GM20000 (cell line): ENCODE measurements at regions not wholly inside any gene's neighbourhood (a gene's known extent, or its start where the extent isn't known, plus 50 kb on each side); places are given as distances from the start of the nearest gene placed in this dataset.
"Not testable (repeated sequence)": the region's sequence is repeated elsewhere in the genome, so short reads cannot be mapped to it uniquely, and the experiment has no call there.

ENCODE experiments used
- DNase-seq: peaks from one replicate; pipeline ENCODE4 v3.0.0; 2012; ENCODE audit warnings: low spot score
- TF ChIP-seq, protein P1 (sequence below): IDR thresholded peaks from 2 replicates; pipeline ENCODE4 v1.5.1; 2012; ENCODE audit warnings: mild to moderate bottlenecking, control low read depth; ENCODE audit errors: extremely low read depth, missing control alignments

- no peak for DNase-seq
- TF ChIP-seq, protein P1, sequence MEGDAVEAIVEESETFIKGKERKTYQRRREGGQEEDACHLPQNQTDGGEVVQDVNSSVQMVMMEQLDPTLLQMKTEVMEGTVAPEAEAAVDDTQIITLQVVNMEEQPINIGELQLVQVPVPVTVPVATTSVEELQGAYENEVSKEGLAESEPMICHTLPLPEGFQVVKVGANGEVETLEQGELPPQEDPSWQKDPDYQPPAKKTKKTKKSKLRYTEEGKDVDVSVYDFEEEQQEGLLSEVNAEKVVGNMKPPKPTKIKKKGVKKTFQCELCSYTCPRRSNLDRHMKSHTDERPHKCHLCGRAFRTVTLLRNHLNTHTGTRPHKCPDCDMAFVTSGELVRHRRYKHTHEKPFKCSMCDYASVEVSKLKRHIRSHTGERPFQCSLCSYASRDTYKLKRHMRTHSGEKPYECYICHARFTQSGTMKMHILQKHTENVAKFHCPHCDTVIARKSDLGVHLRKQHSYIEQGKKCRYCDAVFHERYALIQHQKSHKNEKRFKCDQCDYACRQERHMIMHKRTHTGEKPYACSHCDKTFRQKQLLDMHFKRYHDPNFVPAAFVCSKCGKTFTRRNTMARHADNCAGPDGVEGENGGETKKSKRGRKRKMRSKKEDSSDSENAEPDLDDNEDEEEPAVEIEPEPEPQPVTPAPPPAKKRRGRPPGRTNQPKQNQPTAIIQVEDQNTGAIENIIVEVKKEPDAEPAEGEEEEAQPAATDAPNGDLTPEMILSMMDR: no peak
These were observed 117.3 kb upstream of the LPCAT1 start for GRCh38 chr5:1641041-1641440.

DNA sequence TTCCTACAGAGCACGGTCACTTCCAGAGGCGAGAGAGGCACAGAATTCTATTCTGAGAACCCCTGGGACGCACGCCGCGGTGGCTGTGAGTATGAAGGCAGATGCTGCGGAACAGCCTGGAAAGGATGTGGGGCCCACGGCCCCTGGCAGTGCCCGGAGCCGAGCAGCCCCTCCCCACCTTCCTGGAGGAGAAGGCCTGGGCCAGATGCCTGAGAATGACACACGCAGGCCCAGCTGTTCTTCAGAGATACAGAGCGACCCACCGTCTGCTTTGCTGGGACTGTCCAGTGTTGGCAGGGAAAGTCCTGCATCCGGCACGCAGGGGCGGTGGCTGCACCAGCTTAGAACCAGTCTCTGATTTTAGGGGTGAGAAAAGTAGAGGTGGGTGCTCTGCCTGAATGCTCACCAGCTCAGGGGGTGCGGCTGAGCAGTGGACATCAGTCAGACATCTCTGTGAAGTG is 116.7 kb upstream of the LPCAT1 start:
- DNase-seq: no peak
- TF ChIP-seq, protein P1: no peak

DNA sequence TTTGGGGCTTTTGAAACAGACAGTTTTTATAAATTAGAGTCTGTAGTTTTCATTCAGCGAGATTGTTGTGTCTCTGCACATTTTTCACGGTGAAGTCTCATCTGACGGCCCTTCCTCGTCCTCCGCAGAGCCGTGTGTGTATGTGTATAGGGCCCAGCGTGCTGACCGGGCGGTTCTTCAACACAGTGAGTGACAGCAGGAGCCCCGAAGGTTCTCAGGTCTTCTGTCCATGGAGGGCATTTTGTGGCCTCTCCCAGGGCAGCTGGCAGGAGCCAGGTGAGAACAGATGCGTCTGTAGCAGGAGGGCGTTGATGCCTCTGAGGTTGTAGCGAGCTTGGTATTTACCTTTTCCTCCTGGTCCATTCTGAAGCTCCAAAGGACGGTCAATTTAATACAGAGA is 116.0 kb upstream of the LPCAT1 start:
- TF ChIP-seq, protein P1: no peak
- DNase-seq: no peak

DNA sequence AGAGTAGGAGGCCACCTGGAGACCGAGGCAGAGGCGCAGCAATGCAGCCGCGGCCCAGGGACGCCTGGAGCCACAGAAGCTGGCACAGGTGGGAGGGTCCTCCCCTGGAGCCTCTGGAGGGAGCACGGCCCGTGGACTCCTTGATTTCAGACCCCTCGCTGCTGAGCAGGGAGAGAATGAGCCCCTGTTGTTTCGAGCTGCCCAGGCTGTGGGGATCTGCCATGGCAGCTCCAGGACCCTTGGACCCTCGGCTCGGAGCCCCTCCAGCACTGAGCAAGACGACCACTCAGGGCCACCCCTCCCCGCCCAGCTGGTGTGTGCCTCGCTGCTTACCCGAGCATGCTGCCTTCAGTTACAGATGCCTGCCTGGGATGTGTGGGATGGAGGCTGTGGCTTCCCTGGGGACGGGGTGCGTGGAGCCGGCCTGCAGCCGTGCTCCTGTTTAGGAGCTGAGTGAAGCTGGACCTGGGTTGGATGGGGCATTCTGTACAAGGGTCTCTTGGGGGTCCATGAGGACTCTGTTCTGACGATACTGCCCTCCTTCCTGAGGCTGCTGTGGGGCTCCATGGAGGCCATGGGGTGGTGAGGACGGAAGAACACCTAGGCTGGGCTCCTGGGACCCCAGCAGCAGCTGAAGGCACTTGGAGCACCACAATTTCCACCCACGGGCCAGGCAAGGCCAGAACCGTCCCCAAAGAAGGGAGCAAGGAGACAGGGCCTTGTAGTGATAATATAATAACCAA is 115.1 kb upstream of the LPCAT1 start:
- no peak for DNase-seq
- TF ChIP-seq, protein P1: no peak

- TF ChIP-seq, protein P1: no peak
- no peak for DNase-seq
These were observed 114.1 kb upstream of the LPCAT1 start for GRCh38 chr5:1637639-1638481.

GRCh38 chr5:1636981-1637638 is 113.3 kb upstream of the LPCAT1 start:
- TF ChIP-seq, protein P1: no peak
- DNase-seq: no peak

DNA sequence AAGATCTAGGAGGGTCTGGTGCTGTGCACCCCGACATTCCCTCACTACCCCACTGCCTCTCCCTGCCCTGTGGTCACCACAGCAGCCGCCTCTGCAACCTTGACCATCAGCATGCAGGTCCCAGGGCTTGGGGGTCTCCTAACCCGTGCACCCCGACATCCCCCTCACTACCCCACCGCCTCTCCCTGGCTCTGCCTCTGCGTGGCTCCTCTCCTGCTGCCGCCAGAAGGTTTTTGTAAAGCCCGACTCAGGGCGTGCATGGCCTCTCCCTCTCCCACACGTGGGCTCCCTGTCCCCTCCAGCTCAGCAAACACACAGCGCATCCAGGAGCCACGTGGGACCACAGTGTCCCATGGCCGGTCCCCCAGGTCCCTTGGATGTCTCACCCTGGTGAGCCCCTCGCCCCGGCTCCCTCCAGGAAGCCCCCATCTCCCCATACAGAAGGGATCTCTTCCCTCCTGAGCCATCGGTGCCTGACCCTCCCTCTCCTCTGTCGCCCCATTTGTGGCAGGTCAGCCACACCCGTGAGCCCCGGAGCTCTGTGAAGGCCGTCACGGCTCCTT is 112.5 kb upstream of the LPCAT1 start:
- not testable (repeated sequence) for DNase-seq

DNA sequence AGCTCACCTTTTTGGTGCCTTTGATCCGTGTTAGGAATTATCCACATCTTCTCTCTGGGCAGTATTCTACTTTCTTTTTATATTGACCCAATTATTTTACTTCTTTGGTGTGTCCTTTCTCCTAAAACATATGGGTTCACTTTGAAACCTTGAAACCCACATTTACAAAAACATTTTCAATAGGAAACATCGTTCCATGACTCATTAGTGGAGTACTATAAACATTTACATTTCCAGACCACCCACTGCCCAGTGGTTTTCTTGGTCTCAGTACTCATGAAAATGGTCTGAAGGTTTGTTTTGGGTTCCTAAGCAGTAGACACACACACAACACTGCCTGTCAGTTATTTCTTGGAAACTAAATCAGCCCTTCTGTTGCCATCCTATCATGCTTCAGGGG is 111.7 kb upstream of the LPCAT1 start:
- DNase-seq: not testable (repeated sequence)
